ENCODE measurements at regions not wholly inside any gene's neighbourhood (a gene's known extent, or its start where the extent isn't known, plus 50 kb on each side); places are given as distances from the start of the nearest gene placed in this dataset.
"Not testable (repeated sequence)": the region's sequence is repeated elsewhere in the genome, so short reads cannot be mapped to it uniquely, and the experiment has no call there.

- no peaks in the 10 kb centered on the region for H3K36me3 Mint-ChIP-seq
- H3K4me1 Mint-ChIP-seq = peaks cover 2% of the 10 kb centered on the region
- H3K27ac Mint-ChIP-seq = no peak overlapping the region
- H3K9me3 Mint-ChIP-seq = no peaks in the 10 kb centered on the region
- ATAC-seq (ENCODE audit: low read depth) = no peak
- H3K27me3 Mint-ChIP-seq = peaks cover 3% of the 10 kb centered on the region
- no peak overlapping the region for H3K4me3 Mint-ChIP-seq
- no peak for DNase-seq (ENCODE audit: low spot score in 2 of 2)
These were observed 401.9 kb downstream of the THBS2 start for GRCh38 chr6:168851460-168852375.

- ATAC-seq (ENCODE audit: low read depth); H3K27me3 Mint-ChIP-seq; H3K9me3 Mint-ChIP-seq; DNase-seq (ENCODE audit: low spot score in 2 of 2); H3K36me3 Mint-ChIP-seq; H3K4me3 Mint-ChIP-seq; H3K4me1 Mint-ChIP-seq; H3K27ac Mint-ChIP-seq: not testable (repeated sequence)
These were observed 403.5 kb downstream of the THBS2 start for GRCh38 chr6:168850027-168850736.

- DNase-seq (ENCODE audit: low spot score in 2 of 2) (no peak), ATAC-seq (ENCODE audit: low read depth) (no peak)
- H3K4me1 Mint-ChIP-seq = peaks cover 2% of the 10 kb centered on the region
- H3K9me3 Mint-ChIP-seq = no peaks in the 10 kb centered on the region
- peaks cover 1% of the 10 kb centered on the region for H3K27me3 Mint-ChIP-seq
- no peak overlapping the region for H3K4me3 Mint-ChIP-seq
- no peak overlapping the region for H3K27ac Mint-ChIP-seq
- no peaks in the 10 kb centered on the region for H3K36me3 Mint-ChIP-seq
These were observed 404.2 kb downstream of the THBS2 start for GRCh38 chr6:168849459-168849858.

GRCh38 chr6:168848797-168849196 lies 404.8 kb downstream of the THBS2 start:
- no peaks in the 10 kb centered on the region for H3K36me3 Mint-ChIP-seq
- H3K27me3 Mint-ChIP-seq = peaks cover 1% of the 10 kb centered on the region
- H3K4me1 Mint-ChIP-seq = peaks cover 2% of the 10 kb centered on the region
- no peak overlapping the region for H3K27ac Mint-ChIP-seq
- H3K9me3 Mint-ChIP-seq = no peaks in the 10 kb centered on the region
- ATAC-seq (ENCODE audit: low read depth) (no peak), DNase-seq (ENCODE audit: low spot score in 2 of 2) (no peak)
- H3K4me3 Mint-ChIP-seq = no peak overlapping the region

DNA sequence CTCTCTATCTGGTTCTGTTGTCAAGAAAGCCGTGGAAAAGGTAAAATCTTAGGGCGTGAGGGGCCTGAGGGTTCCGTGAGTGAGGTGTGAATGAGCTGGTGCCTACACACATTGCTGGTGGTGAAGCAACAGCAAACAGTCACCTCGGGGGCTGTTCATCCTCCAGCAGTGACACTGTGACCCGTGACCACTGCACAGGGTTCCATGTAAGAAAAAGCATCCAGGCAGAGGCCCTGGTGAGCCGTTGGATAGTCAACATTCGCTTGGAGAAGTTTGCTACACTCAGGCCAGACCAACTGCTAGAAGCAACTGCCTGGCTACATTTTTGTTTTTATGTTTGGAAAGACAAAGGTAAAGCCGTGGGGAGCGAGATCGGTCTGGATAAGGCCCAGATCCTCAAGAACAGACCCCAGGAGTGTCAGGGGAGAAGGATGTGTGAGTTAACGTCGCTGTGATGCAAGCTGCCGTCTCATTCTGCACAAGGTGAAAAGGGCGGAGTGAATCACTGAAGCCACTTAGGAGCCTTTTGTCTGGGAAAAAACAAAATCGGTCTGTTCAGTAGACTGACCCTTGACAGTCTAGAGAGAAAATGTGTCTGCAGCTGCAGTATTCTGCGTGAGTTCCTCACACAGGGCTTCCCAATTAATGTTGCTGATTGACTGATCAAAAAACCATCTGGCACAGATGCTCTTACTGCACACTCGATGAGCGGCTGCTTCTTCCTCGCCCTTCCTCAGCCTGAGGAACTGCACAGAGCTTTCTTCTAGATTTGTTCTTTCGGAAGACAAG lies 404.0 kb downstream of the SMOC2 start:
- DNase-seq (ENCODE audit: low spot score in 2 of 2) (no peak), ATAC-seq (ENCODE audit: low read depth) (no peak)
- no peak overlapping the region for H3K4me3 Mint-ChIP-seq
- no peaks in the 10 kb centered on the region for H3K36me3 Mint-ChIP-seq
- no peak overlapping the region for H3K27ac Mint-ChIP-seq
- no peaks in the 10 kb centered on the region for H3K4me1 Mint-ChIP-seq
- H3K27me3 Mint-ChIP-seq = no peaks in the 10 kb centered on the region
- no peaks in the 10 kb centered on the region for H3K9me3 Mint-ChIP-seq

- not testable (repeated sequence) for ATAC-seq (ENCODE audit: low read depth); H3K9me3 Mint-ChIP-seq; H3K4me1 Mint-ChIP-seq; H3K27me3 Mint-ChIP-seq; H3K4me3 Mint-ChIP-seq; DNase-seq (ENCODE audit: low spot score in 2 of 2); H3K36me3 Mint-ChIP-seq; H3K27ac Mint-ChIP-seq
These were observed 401.7 kb downstream of the SMOC2 start for GRCh38 chr6:168842632-168843212.

DNA sequence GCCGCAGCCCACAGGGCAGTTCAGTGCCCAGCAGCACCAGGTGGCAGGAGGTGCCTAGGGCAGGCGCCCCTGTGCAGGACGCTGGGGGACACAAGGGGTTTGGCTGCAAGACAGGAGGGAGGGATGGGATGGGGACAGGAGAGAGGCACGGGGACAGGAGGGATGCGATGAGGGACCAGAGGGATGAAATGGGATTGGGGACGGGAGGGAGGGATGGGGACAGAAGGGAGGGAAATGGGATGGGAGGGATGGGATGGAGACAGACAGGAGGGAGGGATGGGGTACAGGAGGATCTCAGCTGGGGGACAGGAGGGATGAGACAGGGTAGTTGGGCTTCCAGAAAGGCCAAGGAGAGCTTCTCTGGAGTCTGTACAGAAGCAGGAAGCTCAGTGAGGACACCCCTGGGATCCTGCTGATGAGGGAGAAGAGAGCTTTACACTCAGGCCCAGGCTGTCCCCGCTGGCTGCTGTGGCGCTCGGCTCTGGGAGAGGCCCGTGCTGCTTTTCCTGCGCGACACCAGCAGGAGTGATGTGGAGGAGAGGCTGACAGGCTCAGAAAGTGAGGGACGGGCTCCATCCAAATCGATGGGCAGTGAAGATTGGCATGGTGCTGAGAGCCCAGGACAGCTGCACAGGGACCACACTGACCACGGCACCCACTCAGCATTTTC lies 400.8 kb downstream of the SMOC2 start:
- ATAC-seq (ENCODE audit: low read depth) (no peak), DNase-seq (ENCODE audit: low spot score in 2 of 2) (no peak)
- Mint-ChIP-seq H3K36me3 (peaks cover 7% of the 10 kb centered on the region), H3K4me1 (no peaks in the 10 kb centered on the region), H3K27me3 (no peaks in the 10 kb centered on the region), H3K4me3 (no peak overlapping the region), H3K27ac (no peak overlapping the region), H3K9me3 (peaks cover 8% of the 10 kb centered on the region)

- not testable (repeated sequence) for H3K36me3 Mint-ChIP-seq; ATAC-seq (ENCODE audit: low read depth); H3K27ac Mint-ChIP-seq; H3K27me3 Mint-ChIP-seq; H3K4me1 Mint-ChIP-seq; H3K9me3 Mint-ChIP-seq; DNase-seq (ENCODE audit: low spot score in 2 of 2); H3K4me3 Mint-ChIP-seq
These were observed 399.9 kb downstream of the SMOC2 start for GRCh38 chr6:168840932-168841331.

GRCh38 chr6:168840299-168840698 lies 399.3 kb downstream of the SMOC2 start:
- not testable (repeated sequence) for DNase-seq (ENCODE audit: low spot score in 2 of 2); H3K27ac Mint-ChIP-seq; ATAC-seq (ENCODE audit: low read depth); H3K27me3 Mint-ChIP-seq; H3K9me3 Mint-ChIP-seq; H3K36me3 Mint-ChIP-seq; H3K4me3 Mint-ChIP-seq; H3K4me1 Mint-ChIP-seq

- ATAC-seq (ENCODE audit: low read depth) (no peak), DNase-seq (ENCODE audit: low spot score in 2 of 2) (no peak)
- Mint-ChIP-seq H3K9me3 (peaks cover 8% of the 10 kb centered on the region), H3K27ac (no peak overlapping the region), H3K27me3 (peaks cover 3% of the 10 kb centered on the region), H3K4me1 (no peaks in the 10 kb centered on the region), H3K4me3 (no peak overlapping the region), H3K36me3 (peaks cover 7% of the 10 kb centered on the region)
These were observed 397.0 kb downstream of the SMOC2 start for GRCh38 chr6:168838037-168838399.

DNA sequence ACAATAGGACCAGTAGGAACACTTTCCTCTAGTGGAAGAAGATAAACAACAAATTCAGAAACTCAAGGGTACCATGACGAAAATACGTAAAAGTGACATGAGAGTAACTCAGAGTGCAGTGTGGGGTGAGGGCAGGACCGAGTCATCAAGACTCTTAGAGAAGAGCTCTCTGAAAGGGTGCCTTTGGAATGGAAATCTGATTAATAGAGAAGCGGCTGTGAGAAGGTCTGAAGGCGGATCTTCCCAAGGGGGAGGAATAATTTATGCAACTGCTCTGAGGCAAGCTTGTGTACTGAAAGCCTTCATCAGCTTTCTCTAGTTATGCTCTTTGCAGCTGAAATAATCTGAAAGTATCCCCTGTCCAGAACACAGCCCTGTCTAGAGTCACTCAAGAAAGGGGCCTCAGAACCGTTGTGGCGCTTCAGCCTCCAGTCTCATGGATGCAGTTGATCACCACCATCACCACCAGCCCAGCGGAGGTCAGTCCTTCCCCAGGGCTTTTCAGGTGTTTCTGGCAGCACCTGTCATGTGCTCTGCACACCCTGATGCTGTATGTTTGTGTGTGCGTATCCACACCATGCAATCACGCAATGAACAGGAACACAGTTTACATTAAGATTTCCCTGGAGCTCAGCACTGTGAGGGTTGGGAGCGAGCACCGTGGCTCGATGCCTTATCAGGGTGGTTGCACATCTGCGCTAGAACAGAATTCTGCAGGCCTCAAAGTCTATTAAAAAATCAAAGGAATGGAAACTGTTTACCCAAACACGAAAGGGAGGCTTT lies 396.5 kb downstream of the SMOC2 start:
- DNase-seq (ENCODE audit: low spot score in 2 of 2) (no peak), ATAC-seq (ENCODE audit: low read depth) (no peak)
- no peak overlapping the region for H3K4me3 Mint-ChIP-seq
- H3K27ac Mint-ChIP-seq = no peak overlapping the region
- peaks cover 7% of the 10 kb centered on the region for H3K36me3 Mint-ChIP-seq
- no peaks in the 10 kb centered on the region for H3K4me1 Mint-ChIP-seq
- H3K27me3 Mint-ChIP-seq = peaks cover 3% of the 10 kb centered on the region
- H3K9me3 Mint-ChIP-seq = peaks cover 8% of the 10 kb centered on the region

DNA sequence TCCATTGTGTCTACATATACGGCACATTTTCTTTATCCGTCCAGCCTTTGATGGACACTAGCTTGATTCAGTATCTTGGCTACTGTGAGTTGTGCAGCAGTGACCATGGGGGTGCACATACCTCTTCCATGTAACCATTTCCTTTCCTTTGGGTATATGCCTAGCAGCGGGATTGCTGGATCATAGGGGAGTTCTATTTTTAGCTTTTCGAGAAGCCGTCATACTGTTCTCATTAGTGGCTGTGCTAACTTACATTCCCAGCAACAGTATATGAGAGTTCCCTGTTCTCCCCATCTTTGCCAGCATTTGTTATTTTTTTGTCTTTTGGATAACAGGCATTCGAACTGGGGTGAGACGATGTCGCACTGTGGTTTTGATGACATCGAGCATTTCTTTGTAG lies 395.0 kb downstream of the SMOC2 start:
- no peak overlapping the region for H3K4me3 Mint-ChIP-seq
- H3K27me3 Mint-ChIP-seq = peaks cover 3% of the 10 kb centered on the region
- H3K27ac Mint-ChIP-seq = no peak overlapping the region
- no peaks in the 10 kb centered on the region for H3K4me1 Mint-ChIP-seq
- DNase-seq (ENCODE audit: low spot score in 2 of 2) (no peak), ATAC-seq (ENCODE audit: low read depth) (no peak)
- peaks cover 7% of the 10 kb centered on the region for H3K36me3 Mint-ChIP-seq
- peaks cover 8% of the 10 kb centered on the region for H3K9me3 Mint-ChIP-seq

- no peak overlapping the region for H3K27ac Mint-ChIP-seq
- H3K27me3 Mint-ChIP-seq = peaks cover 3% of the 10 kb centered on the region
- H3K9me3 Mint-ChIP-seq = peaks cover 8% of the 10 kb centered on the region
- ATAC-seq (ENCODE audit: low read depth) = no peak
- H3K4me3 Mint-ChIP-seq = no peak overlapping the region
- DNase-seq (ENCODE audit: low spot score in 2 of 2) = no peak
- peaks cover 7% of the 10 kb centered on the region for H3K36me3 Mint-ChIP-seq
- H3K4me1 Mint-ChIP-seq = no peaks in the 10 kb centered on the region
These were observed 393.8 kb downstream of the SMOC2 start for GRCh38 chr6:168834801-168835200.
